ENCODE measurements at regions not wholly inside any gene's neighbourhood (a gene's known extent, or its start where the extent isn't known, plus 50 kb on each side); places are given as distances from the start of the nearest gene placed in this dataset.

- TF ChIP-seq ZNF20 (CRISPR knock-in tag; IDR thresholded peaks at IDR 0.05) (no peak), ELF3 (CRISPR knock-in tag; IDR thresholded peaks at IDR 0.05) (peak; percentile 78), ARID5B (CRISPR knock-in tag; IDR thresholded peaks at IDR 0.05) (peak; percentile 94), RNF2 (conservative IDR thresholded peaks at IDR 0.05; ENCODE audit: low read depth) (0 out of 2 replicates have a peak, but pooled peaks have one; percentile 29), ZNF772 (CRISPR knock-in tag; IDR thresholded peaks at IDR 0.05) (peak; percentile 72; the same call in 1 of the 2 replicates), NR0B2 (CRISPR knock-in tag; IDR thresholded peaks at IDR 0.05) (no peak), JUN (CRISPR knock-in tag; IDR thresholded peaks at IDR 0.05) (0 out of 2 replicates have a peak, but pooled peaks have one; percentile 25), FOXM1 (CRISPR knock-in tag; IDR thresholded peaks at IDR 0.05) (no peak), HMG20A (CRISPR knock-in tag; IDR thresholded peaks at IDR 0.05; ENCODE audit: borderline replicate concordance) (peak; percentile 62; the same call in 1 of the 2 replicates), ZKSCAN1 (IDR thresholded peaks at IDR 0.05; ENCODE audit: low read length) (no peak), ZNF343 (CRISPR knock-in tag; IDR thresholded peaks at IDR 0.05) (no peak), SP1 (IDR thresholded peaks at IDR 0.05) (no peak), SP1 (CRISPR knock-in tag; IDR thresholded peaks at IDR 0.05) (no peak), ZNF383 (CRISPR knock-in tag; IDR thresholded peaks at IDR 0.05; ENCODE audit: borderline replicate concordance) (no peak), ZSCAN22 (CRISPR knock-in tag; IDR thresholded peaks at IDR 0.05) (no peak), ETV6 (CRISPR knock-in tag; conservative IDR thresholded peaks at IDR 0.05) (no peak), BHLHE40 (IDR thresholded peaks at IDR 0.05; ENCODE audit: low read length) (no peak), ZNF205 (CRISPR knock-in tag; IDR thresholded peaks at IDR 0.05) (no peak), IRF9 (CRISPR knock-in tag; IDR thresholded peaks at IDR 0.05; ENCODE audit: borderline replicate concordance) (no peak; the same call in 1 of the 2 replicates), KDM1A (CRISPR knock-in tag; IDR thresholded peaks at IDR 0.05) (no peak), SOX6 (IDR thresholded peaks at IDR 0.05) (no peak), SOX6 (CRISPR knock-in tag; IDR thresholded peaks at IDR 0.05) (peak; percentile 88), FOXK1 (CRISPR knock-in tag; IDR thresholded peaks at IDR 0.05; ENCODE audit: borderline replicate concordance, low read depth) (peak; percentile 93), ZNF512B (CRISPR knock-in tag; IDR thresholded peaks at IDR 0.05; ENCODE audit: borderline replicate concordance) (no peak)
These were observed 241.9 kb upstream of the ZFP64 start (continued) for GRCh38 chr20:52433326-52434040.
